Suprapubic skin (tissue), 4 donors: ENCODE measurements at regions not wholly inside any gene's neighbourhood (a gene's known extent, or its start where the extent isn't known, plus 50 kb on each side); places are given as distances from the start of the nearest gene placed in this dataset.

ENCODE experiments used
- DNase-seq, 2 donors: peaks; one replicate each; pipeline ENCODE4 v3.0.0-alpha.2; 2019; ENCODE audit warnings: low spot score in 2 of 2
- H3K27ac ChIP-seq: fragments of 200-600 bp; sonication (generic); one replicate; pipeline ENCODE4 v1.5.1; 2019
- H3K27me3 ChIP-seq: fragments of 200-600 bp; sonication (generic); one replicate; pipeline ENCODE4 v1.5.1; 2019
- H3K36me3 ChIP-seq: fragments of 200-600 bp; sonication (generic); one replicate; pipeline ENCODE4 v1.5.1; 2019
- H3K4me1 ChIP-seq: fragments of 200-600 bp; sonication (generic); one replicate; pipeline ENCODE4 v1.5.1; 2019
- H3K4me3 ChIP-seq: fragments of 200-600 bp; sonication (generic); one replicate; pipeline ENCODE4 v1.5.1; 2019; ENCODE audit warnings: mild to moderate bottlenecking
- H3K9me3 ChIP-seq: fragments of 200-600 bp; sonication (generic); one replicate; pipeline ENCODE4 v1.5.1; 2019
- EP300 ChIP-seq: sonication (generic); formaldehyde crosslinking; IDR thresholded peaks from one replicate; pipeline ENCODE4 v1.6.1; 2017; ENCODE audit warnings: antibody characterized with exemption
- POLR2A ChIP-seq, 2 donors: fragments of 450-650 bp; IDR thresholded peaks; one replicate each; pipeline ENCODE4 v1.6.1; 2017; ENCODE audit warnings: antibody characterized with exemption in 2 of 2, mild to moderate bottlenecking in 2 of 2, moderate library complexity in 2 of 2
- POLR2AphosphoS5 ChIP-seq, 3 donors: sonication (generic); formaldehyde crosslinking; IDR thresholded peaks; one replicate each; pipeline ENCODE4 v1.6.1; 2017; ENCODE audit warnings: antibody characterized with exemption in 3 of 3
- WGBS: methylation state at CpG from one replicate; pipeline ENCODE4 v1.1.5; 2018; 5-methylcytosine and 5-hydroxymethylcytosine counted together
- TF ChIP-seq, protein P1 (sequence below), 2 donors: fragments of 200-600 bp in 1 of 2; fragments of 450-650 bp in 1 of 2; sonication (generic) in 1 of 2; IDR thresholded peaks; one replicate each; pipeline ENCODE4 v1.5.1; 2016 to 2019; ENCODE audit warnings: antibody characterized with exemption in 2 of 2, mild to moderate bottlenecking in 1 of 2, moderate library complexity in 1 of 2

DNA sequence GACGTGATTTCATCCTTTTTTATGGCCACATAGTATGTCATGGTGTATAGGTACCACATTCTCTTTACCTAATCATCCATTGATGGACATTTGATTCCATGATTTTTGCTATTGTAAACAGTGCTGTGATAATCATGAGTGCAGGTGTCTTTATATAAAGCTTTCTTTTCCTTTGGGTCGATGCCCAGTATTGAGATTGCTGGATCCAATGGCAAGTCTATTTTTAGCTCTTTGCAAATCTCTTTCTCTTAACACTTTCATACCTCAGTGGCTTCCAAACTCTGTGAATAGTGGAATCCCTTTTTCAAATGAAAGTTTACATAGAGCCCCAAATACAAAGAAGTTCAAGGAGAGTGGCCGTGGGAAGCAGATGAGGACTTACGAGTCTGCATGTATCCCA is 105.8 kb upstream of the SPTLC3 start:
- DNase-seq: no peak
- TF ChIP-seq EP300 (no peak), POLR2AphosphoS5 (IDR thresholded peaks at IDR 0.05) (no peak), POLR2A (IDR thresholded peaks at IDR 0.05) (no peak)
- TF ChIP-seq, protein P1, sequence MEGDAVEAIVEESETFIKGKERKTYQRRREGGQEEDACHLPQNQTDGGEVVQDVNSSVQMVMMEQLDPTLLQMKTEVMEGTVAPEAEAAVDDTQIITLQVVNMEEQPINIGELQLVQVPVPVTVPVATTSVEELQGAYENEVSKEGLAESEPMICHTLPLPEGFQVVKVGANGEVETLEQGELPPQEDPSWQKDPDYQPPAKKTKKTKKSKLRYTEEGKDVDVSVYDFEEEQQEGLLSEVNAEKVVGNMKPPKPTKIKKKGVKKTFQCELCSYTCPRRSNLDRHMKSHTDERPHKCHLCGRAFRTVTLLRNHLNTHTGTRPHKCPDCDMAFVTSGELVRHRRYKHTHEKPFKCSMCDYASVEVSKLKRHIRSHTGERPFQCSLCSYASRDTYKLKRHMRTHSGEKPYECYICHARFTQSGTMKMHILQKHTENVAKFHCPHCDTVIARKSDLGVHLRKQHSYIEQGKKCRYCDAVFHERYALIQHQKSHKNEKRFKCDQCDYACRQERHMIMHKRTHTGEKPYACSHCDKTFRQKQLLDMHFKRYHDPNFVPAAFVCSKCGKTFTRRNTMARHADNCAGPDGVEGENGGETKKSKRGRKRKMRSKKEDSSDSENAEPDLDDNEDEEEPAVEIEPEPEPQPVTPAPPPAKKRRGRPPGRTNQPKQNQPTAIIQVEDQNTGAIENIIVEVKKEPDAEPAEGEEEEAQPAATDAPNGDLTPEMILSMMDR (IDR thresholded peaks at IDR 0.05): no peak
- Histone ChIP-seq H3K27me3 (no peaks in the 10 kb centered on the region), H3K4me1 (no peaks in the 10 kb centered on the region), H3K36me3 (no peaks in the 10 kb centered on the region), H3K27ac (no peak overlapping the region), H3K4me3 (no peak overlapping the region), H3K9me3 (no peaks in the 10 kb centered on the region)
- WGBS: 69% methylated on average over 4 of the region's 4 CpGs

DNA sequence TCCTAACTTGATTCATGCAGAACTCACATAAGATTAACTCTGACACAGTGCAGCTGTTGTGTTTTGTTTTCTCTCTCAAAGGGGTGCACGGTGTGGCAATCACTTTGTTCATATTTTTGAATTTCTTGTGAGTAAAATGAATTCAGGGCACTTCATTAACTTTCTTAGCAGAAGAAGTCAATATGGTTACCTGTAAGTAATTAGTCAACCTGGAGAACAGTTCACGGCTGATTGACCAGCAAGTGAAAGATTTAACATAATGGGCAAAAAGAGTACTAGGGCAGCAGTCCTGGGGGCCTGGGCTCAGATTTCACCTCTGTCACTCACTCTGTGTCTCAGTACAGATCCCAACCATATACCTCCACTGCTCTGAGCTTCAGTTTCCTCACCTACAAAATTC is 102.4 kb upstream of the SPTLC3 start:
- H3K4me1 ChIP-seq: no peaks in the 10 kb centered on the region

DNA sequence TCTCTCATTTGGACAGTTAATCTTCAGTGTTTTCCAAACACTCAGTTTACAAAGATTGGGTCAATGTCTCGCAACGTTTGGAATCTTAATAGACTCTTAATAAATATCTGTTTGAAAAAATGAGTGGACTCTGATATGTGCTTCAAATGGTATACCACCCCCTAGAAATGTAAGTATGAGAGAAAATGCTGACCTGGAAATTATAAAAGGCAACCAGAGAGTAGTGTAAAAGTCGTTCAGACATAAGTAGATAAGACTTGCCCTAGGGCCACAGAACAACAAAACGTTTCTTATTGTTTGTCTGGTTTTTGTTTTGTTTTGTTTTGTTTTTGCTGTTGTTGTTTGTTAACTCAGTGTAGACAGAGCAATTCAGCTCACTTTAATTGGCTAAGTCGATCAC is 97.4 kb upstream of the SPTLC3 start:
- WGBS: 70% methylated on average over 5 of the region's 5 CpGs
- no peaks in the 10 kb centered on the region for H3K4me1 ChIP-seq

More for the DNA sequence above, 102.4 kb upstream of the SPTLC3 start:
- TF ChIP-seq POLR2AphosphoS5 (IDR thresholded peaks at IDR 0.05): no peak
- TF ChIP-seq, protein P1 (IDR thresholded peaks at IDR 0.05): no peak
- no peak for TF ChIP-seq POLR2A (IDR thresholded peaks at IDR 0.05)
- TF ChIP-seq EP300: no peak
- Histone ChIP-seq H3K36me3 (no peaks in the 10 kb centered on the region), H3K9me3 (no peaks in the 10 kb centered on the region), H3K27ac (no peak overlapping the region), H3K27me3 (no peaks in the 10 kb centered on the region), H3K4me3 (no peak overlapping the region)
- 75% methylated on average over 2 of the region's 2 CpGs for WGBS
- no peak for DNase-seq

DNA sequence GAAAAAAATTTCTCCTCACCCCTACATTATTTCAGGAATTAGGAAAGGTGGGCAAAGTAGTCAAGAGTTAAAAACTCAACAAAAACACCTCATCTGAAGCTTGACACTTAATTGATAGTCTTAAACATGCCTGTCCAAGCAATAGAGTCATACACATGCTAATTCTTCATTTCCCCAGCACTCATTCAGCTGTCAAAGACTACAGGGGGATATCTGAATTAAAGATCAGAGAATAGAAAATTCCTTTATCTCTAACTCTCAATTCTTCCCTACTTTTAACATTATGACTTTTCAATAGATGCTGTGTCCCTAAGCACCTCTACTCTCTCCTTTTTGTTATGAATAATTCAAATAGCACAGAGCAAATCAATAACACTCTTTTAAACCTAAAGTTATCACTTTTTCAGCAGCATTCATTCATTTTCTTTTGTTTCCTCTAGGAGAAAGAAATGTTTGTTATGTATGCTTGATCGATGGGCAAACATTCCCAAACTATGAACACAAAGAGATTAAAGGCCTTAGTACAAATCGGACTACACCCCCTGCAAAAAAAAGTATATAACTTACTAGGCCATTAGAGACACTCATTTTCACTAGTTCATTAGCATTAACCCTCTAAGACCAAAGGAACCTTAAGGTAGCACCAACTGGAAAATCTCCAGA is 94.9 kb upstream of the SPTLC3 start:
- no peak for DNase-seq
- TF ChIP-seq POLR2A (IDR thresholded peaks at IDR 0.05) (no peak), EP300 (no peak), POLR2AphosphoS5 (IDR thresholded peaks at IDR 0.05) (no peak)
- TF ChIP-seq, protein P1 (IDR thresholded peaks at IDR 0.05): no peak
- Histone ChIP-seq H3K9me3 (no peaks in the 10 kb centered on the region), H3K27me3 (no peaks in the 10 kb centered on the region), H3K27ac (no peak overlapping the region), H3K4me3 (no peak overlapping the region), H3K36me3 (no peaks in the 10 kb centered on the region), H3K4me1 (no peaks in the 10 kb centered on the region)
- 89% methylated on average over 2 of the region's 2 CpGs for WGBS

More for the DNA sequence above, 97.4 kb upstream of the SPTLC3 start:
- H3K27me3 ChIP-seq: no peaks in the 10 kb centered on the region
- no peak overlapping the region for H3K4me3 ChIP-seq
- TF ChIP-seq POLR2AphosphoS5 (IDR thresholded peaks at IDR 0.05): no peak
- TF ChIP-seq EP300: no peak
- TF ChIP-seq, protein P1 (IDR thresholded peaks at IDR 0.05): no peak
- TF ChIP-seq POLR2A (IDR thresholded peaks at IDR 0.05): no peak
- no peak overlapping the region for H3K27ac ChIP-seq
- no peak for DNase-seq
- no peaks in the 10 kb centered on the region for H3K36me3 ChIP-seq
- H3K9me3 ChIP-seq: no peaks in the 10 kb centered on the region

DNA sequence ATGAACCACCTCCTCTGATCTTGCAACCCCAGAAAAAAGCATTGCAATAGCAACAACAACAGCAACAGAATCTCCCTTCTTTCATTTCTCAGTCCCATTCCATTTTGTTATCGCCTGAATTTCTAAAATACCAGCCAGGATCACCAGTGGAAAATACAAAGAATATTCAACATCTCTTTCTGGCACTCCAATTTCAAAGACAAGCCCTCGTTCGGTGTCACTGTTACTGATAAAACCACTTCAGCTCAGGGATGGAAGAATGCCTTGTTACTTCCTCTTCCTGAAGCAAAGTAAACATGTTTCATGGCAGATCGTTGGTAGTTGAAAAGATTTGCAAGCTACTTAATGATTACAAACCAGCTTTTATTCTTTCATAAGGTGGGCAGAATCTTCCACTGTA is 94.0 kb upstream of the SPTLC3 start:
- WGBS: 47% methylated on average over 4 of the region's 4 CpGs
- TF ChIP-seq, protein P1 (IDR thresholded peaks at IDR 0.05): no peak
- TF ChIP-seq POLR2A (IDR thresholded peaks at IDR 0.05) (no peak), POLR2AphosphoS5 (IDR thresholded peaks at IDR 0.05) (no peak), EP300 (no peak)
- no peak overlapping the region for H3K4me3 ChIP-seq
- H3K27me3 ChIP-seq: no peaks in the 10 kb centered on the region
- H3K4me1 ChIP-seq: no peaks in the 10 kb centered on the region
- H3K36me3 ChIP-seq: no peaks in the 10 kb centered on the region
- H3K9me3 ChIP-seq: no peaks in the 10 kb centered on the region
- H3K27ac ChIP-seq: no peak overlapping the region
- no peak for DNase-seq
